Progenitor cell of endocrine pancreas (in vitro differentiated cells): ENCODE measurements at regions not wholly inside any gene's neighbourhood (a gene's known extent, or its start where the extent isn't known, plus 50 kb on each side); places are given as distances from the start of the nearest gene placed in this dataset.

Experiments used
- DNase-seq: peaks from one replicate; pipeline ENCODE4 v3.0.0; 2021; ENCODE audit warnings: low spot score; ENCODE audit not compliant: unreplicated experiment
- H3K27ac Mint-ChIP-seq: 2 replicates; pipeline ENCODE4 v1.8.0; 2021; ENCODE audit warnings: mild to moderate bottlenecking, moderate library complexity, mixed read lengths
- H3K27me3 Mint-ChIP-seq: 2 replicates; pipeline ENCODE4 v1.8.0; 2021; ENCODE audit warnings: mixed read lengths
- H3K36me3 Mint-ChIP-seq: 2 replicates; pipeline ENCODE4 v1.8.0; 2022; ENCODE audit warnings: mixed read lengths; ENCODE audit not compliant: insufficient read depth
- H3K4me1 Mint-ChIP-seq: 2 replicates; pipeline ENCODE4 v1.8.0; 2021; ENCODE audit warnings: low read depth, mixed read lengths
- H3K4me3 Mint-ChIP-seq: 2 replicates; pipeline ENCODE4 v1.8.0; 2021; ENCODE audit warnings: low read depth, mild to moderate bottlenecking, moderate library complexity, mixed read lengths
- H3K9me3 Mint-ChIP-seq: 2 replicates; pipeline ENCODE4 v1.8.0; 2021; ENCODE audit warnings: low read depth, mixed read lengths
- CTCF ChIP-seq: fragments of 200-600 bp; sonication (generic); IDR thresholded peaks from one replicate; pipeline ENCODE4 v1.5.0; 2021; ENCODE audit warnings: antibody characterized with exemption, mild to moderate bottlenecking; ENCODE audit not compliant: unreplicated experiment

GRCh38 chr2:123532126-123532525, 493.0 kb upstream of the CNTNAP5 start:
- DNase-seq = no peak
- H3K27ac Mint-ChIP-seq = no peak overlapping the region
- peaks cover 1% of the 10 kb centered on the region for H3K4me1 Mint-ChIP-seq
- peaks cover 12% of the 10 kb centered on the region for H3K9me3 Mint-ChIP-seq
- no peak overlapping the region for H3K4me3 Mint-ChIP-seq
- no peaks in the 10 kb centered on the region for H3K27me3 Mint-ChIP-seq
- no peak for TF ChIP-seq CTCF
- H3K36me3 Mint-ChIP-seq = no peaks in the 10 kb centered on the region

- no peak for TF ChIP-seq CTCF
- H3K36me3 Mint-ChIP-seq = no peaks in the 10 kb centered on the region
These were observed 492.1 kb upstream of the CNTNAP5 start for GRCh38 chr2:123532994-123533393.

GRCh38 chr2:123540291-123540690, 484.8 kb upstream of the CNTNAP5 start:
- H3K27me3 Mint-ChIP-seq = no peaks in the 10 kb centered on the region
- H3K4me3 Mint-ChIP-seq = no peak overlapping the region
- no peaks in the 10 kb centered on the region for H3K36me3 Mint-ChIP-seq
- H3K4me1 Mint-ChIP-seq = no peaks in the 10 kb centered on the region
- H3K9me3 Mint-ChIP-seq = peaks cover 22% of the 10 kb centered on the region
- no peak for DNase-seq
- TF ChIP-seq CTCF = no peak
- H3K27ac Mint-ChIP-seq = no peak overlapping the region

More at GRCh38 chr2:123532994-123533393, 492.1 kb upstream of the CNTNAP5 start:
- H3K4me1 Mint-ChIP-seq = peaks cover 1% of the 10 kb centered on the region
- DNase-seq = no peak
- H3K27me3 Mint-ChIP-seq = no peaks in the 10 kb centered on the region
- H3K4me3 Mint-ChIP-seq = no peak overlapping the region
- no peak overlapping the region for H3K27ac Mint-ChIP-seq
- H3K9me3 Mint-ChIP-seq = peaks cover 14% of the 10 kb centered on the region

- TF ChIP-seq CTCF = no peak
These were observed 478.7 kb upstream of the CNTNAP5 start for GRCh38 chr2:123546353-123546752.

GRCh38 chr2:123563515-123563914, 461.6 kb upstream of the CNTNAP5 start:
- Mint-ChIP-seq H3K27ac (no peak overlapping the region), H3K36me3 (no peaks in the 10 kb centered on the region), H3K27me3 (no peaks in the 10 kb centered on the region), H3K4me3 (no peak overlapping the region), H3K4me1 (no peaks in the 10 kb centered on the region), H3K9me3 (peaks cover under 1% of the 10 kb centered on the region)
- TF ChIP-seq CTCF = no peak
- DNase-seq = no peak

More at GRCh38 chr2:123546353-123546752, 478.7 kb upstream of the CNTNAP5 start:
- Mint-ChIP-seq H3K27me3 (no peaks in the 10 kb centered on the region), H3K9me3 (peaks cover 15% of the 10 kb centered on the region), H3K4me1 (no peaks in the 10 kb centered on the region), H3K27ac (no peak overlapping the region), H3K4me3 (no peak overlapping the region), H3K36me3 (no peaks in the 10 kb centered on the region)
- no peak for DNase-seq
